ENCODE measurements at regions not wholly inside any gene's neighbourhood (a gene's known extent, or its start where the extent isn't known, plus 50 kb on each side); places are given as distances from the start of the nearest gene placed in this dataset.

- no peak overlapping the region for H2AFZ ChIP-seq (replicated peaks; ENCODE audit: low read length, poor library complexity)
- in situ Hi-C loops (cut with MboI; ENCODE audit: low sequenced_read_pairs) = no loop called here
- CTCF ChIA-PET = no interaction called here
- no peak overlapping the region for H3K4me2 ChIP-seq (ENCODE audit: low read depth, low read length)
- H2AK9ac ChIP-seq (replicated peaks; ENCODE audit: low read depth, low read length, poor library complexity) = no peak overlapping the region
- dilution Hi-C loops (cut with HindIII; ENCODE audit: low sequenced_read_pairs, unreplicated experiment) = no loop called here
- TF ChIP-seq CTCF (conservative IDR thresholded peaks at IDR 0.05; ENCODE audit: low read depth, low read length) (no peak), CHD1 (IDR thresholded peaks at IDR 0.05; ENCODE audit: low read depth, low read length) (no peak), SMC3 (IDR thresholded peaks at IDR 0.05; ENCODE audit: low read depth, low read length) (no peak), MAFK (IDR thresholded peaks at IDR 0.05; ENCODE audit: low read depth, low read length) (no peak), RCOR1 (IDR thresholded peaks at IDR 0.05; ENCODE audit: insufficient replicate concordance, low read length) (no peak), CEBPB (IDR thresholded peaks at IDR 0.05; ENCODE audit: low read depth, low read length) (no peak)
- H3K14ac ChIP-seq (replicated peaks; ENCODE audit: low read depth, low read length) = no peak overlapping the region
- H3K4ac ChIP-seq (ENCODE audit: low read depth, low read length) = no peak overlapping the region
- H3K4me1 ChIP-seq (ENCODE audit: control insufficient read depth, insufficient read depth, low read length) = no peaks in the 10 kb centered on the region
- no peak overlapping the region for H3K18ac ChIP-seq (ENCODE audit: low read depth, low read length)
- no peak overlapping the region for H3K27ac ChIP-seq (ENCODE audit: insufficient read depth, low read length)
- H3K9me1 ChIP-seq (ENCODE audit: insufficient read depth, low read length) = no peaks in the 10 kb centered on the region
- H3K9me3 ChIP-seq (ENCODE audit: control insufficient read depth, insufficient read depth, low read length) = no peaks in the 10 kb centered on the region
- H4K8ac ChIP-seq (ENCODE audit: low read depth in 2 of 2, low read length in 2 of 2) = no peak overlapping the region
- POLR2A ChIA-PET (ENCODE audit: unreplicated experiment) = no interaction called here
- ATAC-seq (ENCODE audit: low read depth) = no peak
- no TSS peak for BruUV-seq (replicated peaks)
- no peaks in the 10 kb centered on the region for H3K36me3 ChIP-seq (ENCODE audit: control insufficient read depth, insufficient read depth, low read length)
- H3K27me3 ChIP-seq (ENCODE audit: control insufficient read depth, insufficient read depth, low read length) = no peaks in the 10 kb centered on the region
- no peak overlapping the region for H2BK15ac ChIP-seq (ENCODE audit: low read depth, low read length)
- no peak overlapping the region for H2AK5ac ChIP-seq (ENCODE audit: low read depth, low read length)
- H4K20me1 ChIP-seq (ENCODE audit: insufficient read depth, low read length) = no peaks in the 10 kb centered on the region
- H4K91ac ChIP-seq (ENCODE audit: insufficient read depth, low read depth, low read length) = no peak overlapping the region
- no peak overlapping the region for H2BK120ac ChIP-seq (ENCODE audit: low read depth, low read length)
- DNase-seq = no peak
- intact Hi-C loops (cut with micrococcal nuclease) = no loop called here
- H2BK5ac ChIP-seq (ENCODE audit: low read depth, low read length, poor library complexity, severe bottlenecking) = no peak overlapping the region
- no peak overlapping the region for H3K56ac ChIP-seq (ENCODE audit: extremely low read depth, insufficient read depth, low read length)
- no peak overlapping the region for H3K9ac ChIP-seq (ENCODE audit: low read depth, low read length)
- H4K5ac ChIP-seq (ENCODE audit: low read depth, low read length) = no peak overlapping the region
- H2BK20ac ChIP-seq (ENCODE audit: low read depth, low read length) = no peak overlapping the region
- no peaks in the 10 kb centered on the region for H3K79me1 ChIP-seq (ENCODE audit: low read depth in 1 of 2, low read length in 2 of 2)
- H3K23ac ChIP-seq (ENCODE audit: low read depth, low read length) = no peak overlapping the region
- H3K4me3 ChIP-seq (ENCODE audit: insufficient read depth, low read depth, low read length) = no peak overlapping the region
These were observed 535.0 kb downstream of the FOXG1 start for GRCh38 chr14:29301571-29301970.

Measured in IMR-90 (cell line).